Ovary (tissue), 3 donors: ENCODE measurements at regions not wholly inside any gene's neighbourhood (a gene's known extent, or its start where the extent isn't known, plus 50 kb on each side); places are given as distances from the start of the nearest gene placed in this dataset.

Source experiments
- CTCF ChIP-seq, 3 donors: fragments of 450-650 bp in 2 of 3; fragments of 200-600 bp in 1 of 3; IDR thresholded peaks; one replicate each; pipeline versions ENCODE4 v1.5.1 to v1.8.0; 2016 to 2022; ENCODE audit warnings: antibody characterized with exemption in 3 of 3, mild to moderate bottlenecking in 1 of 3
- POLR2A ChIP-seq: fragments of 450-650 bp; IDR thresholded peaks from one replicate; pipeline ENCODE4 v1.6.1; 2017; ENCODE audit warnings: antibody characterized with exemption, mild to moderate bottlenecking, moderate library complexity
- donor health status: DM: no; HTN: no; CAD: no.

- TF ChIP-seq CTCF (IDR thresholded peaks at IDR 0.05) (no peak), POLR2A (no peak)
Measured at GRCh38 chr20:11281768-11282167, 608.0 kb upstream of the JAG1 start.
